ENCODE measurements at regions not wholly inside any gene's neighbourhood (a gene's known extent, or its start where the extent isn't known, plus 50 kb on each side); places are given as distances from the start of the nearest gene placed in this dataset.

DNA sequence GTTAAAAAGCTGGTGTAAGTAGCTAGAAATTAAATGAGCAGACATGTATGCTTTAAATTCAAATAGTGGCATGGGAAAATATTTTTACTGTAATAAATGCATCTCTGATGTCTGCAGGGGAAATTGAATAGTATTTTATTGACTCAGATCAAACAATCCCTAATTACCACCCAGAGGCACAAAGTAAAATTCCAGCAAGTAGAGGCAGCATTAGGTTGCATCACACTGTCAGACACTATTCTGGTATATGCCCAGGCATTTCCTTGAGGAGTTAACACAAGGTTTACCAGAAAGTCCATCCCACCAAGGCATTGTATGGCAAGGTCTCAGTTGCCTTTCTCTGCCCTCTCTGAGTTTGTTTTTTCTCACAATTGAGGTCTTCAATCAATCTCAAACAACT, 201.6 kb upstream of the KITLG start:
- TF ChIP-seq, protein P1, sequence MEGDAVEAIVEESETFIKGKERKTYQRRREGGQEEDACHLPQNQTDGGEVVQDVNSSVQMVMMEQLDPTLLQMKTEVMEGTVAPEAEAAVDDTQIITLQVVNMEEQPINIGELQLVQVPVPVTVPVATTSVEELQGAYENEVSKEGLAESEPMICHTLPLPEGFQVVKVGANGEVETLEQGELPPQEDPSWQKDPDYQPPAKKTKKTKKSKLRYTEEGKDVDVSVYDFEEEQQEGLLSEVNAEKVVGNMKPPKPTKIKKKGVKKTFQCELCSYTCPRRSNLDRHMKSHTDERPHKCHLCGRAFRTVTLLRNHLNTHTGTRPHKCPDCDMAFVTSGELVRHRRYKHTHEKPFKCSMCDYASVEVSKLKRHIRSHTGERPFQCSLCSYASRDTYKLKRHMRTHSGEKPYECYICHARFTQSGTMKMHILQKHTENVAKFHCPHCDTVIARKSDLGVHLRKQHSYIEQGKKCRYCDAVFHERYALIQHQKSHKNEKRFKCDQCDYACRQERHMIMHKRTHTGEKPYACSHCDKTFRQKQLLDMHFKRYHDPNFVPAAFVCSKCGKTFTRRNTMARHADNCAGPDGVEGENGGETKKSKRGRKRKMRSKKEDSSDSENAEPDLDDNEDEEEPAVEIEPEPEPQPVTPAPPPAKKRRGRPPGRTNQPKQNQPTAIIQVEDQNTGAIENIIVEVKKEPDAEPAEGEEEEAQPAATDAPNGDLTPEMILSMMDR (IDR thresholded peaks at IDR 0.05), result no peak
- no peak for TF ChIP-seq POLR2A (IDR thresholded peaks at IDR 0.05)

Measured in lower leg skin (tissue), 3 donors.